CD1c-positive myeloid dendritic cell (primary cell): ENCODE measurements at regions not wholly inside any gene's neighbourhood (a gene's known extent, or its start where the extent isn't known, plus 50 kb on each side); places are given as distances from the start of the nearest gene placed in this dataset.

Experiments used
- DNase-seq: peaks from one replicate; pipeline ENCODE4 v3.0.0-alpha.2; 2016; ENCODE audit errors: extremely low spot score

DNA sequence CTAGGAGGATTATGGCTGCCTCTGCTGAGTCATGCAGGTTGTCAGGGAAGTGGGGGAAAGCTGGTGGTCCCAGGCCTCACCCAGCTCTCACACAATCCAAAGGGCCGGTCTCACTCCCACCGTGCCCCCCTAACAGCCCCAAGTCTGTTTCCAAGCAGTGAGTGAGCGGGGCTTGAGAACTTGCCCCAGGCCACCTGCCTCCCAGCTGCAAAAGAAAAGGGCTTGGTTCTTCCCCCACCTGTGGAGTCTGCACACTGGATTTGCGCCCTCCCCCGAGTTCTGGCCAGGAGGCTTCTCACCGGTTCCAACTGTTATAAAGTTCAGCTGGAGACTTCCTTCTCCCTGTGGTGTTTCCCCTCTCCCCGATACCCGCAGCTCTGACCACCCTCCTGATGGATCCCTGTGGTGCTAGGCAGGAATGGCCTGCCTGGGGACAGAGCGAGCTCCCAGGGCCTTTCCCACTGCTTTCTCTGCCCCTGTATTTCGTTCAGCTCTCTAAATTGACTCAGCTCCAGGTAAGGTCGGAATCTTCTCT is 222.3 kb downstream of the BARHL2 start:
- no peak for DNase-seq

DNA sequence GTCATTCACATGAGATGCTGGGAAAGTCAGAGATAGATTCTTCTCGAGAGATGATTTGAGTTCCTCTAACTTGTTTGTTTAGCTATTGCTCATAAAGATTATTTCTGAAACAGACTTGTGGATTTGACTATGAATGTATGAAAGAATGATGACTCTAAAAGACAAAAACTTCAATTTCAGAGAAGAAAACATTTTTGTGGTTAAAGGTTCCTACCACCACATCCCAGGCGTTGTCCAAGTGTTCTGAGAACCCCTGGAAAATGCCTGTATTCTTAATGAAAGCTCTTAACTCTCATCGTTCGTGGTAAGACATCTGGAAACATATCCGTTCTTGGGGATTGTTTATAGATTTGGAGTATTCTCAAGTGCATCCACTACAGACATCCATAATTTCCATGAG is 228.7 kb downstream of the BARHL2 start:
- DNase-seq = no peak

DNA sequence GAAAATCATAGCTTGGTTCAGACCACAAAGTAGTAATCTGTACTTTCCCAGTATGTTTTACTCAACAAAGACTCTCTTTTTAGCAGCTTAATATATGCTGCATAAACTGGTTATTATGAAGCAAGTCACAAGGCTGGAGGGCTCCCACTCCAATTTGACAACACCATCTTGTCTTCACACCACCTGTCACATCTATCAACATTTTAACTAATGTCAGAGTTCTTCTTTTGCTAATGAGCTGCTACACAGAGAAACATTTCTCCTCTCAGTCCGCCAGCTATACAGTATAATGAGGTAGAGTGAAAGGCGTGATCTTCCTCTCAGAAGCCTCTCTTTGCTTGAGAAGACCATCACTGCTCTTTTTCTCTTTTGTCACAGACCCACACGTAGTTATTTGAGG is 230.1 kb downstream of the BARHL2 start:
- no peak for DNase-seq

DNA sequence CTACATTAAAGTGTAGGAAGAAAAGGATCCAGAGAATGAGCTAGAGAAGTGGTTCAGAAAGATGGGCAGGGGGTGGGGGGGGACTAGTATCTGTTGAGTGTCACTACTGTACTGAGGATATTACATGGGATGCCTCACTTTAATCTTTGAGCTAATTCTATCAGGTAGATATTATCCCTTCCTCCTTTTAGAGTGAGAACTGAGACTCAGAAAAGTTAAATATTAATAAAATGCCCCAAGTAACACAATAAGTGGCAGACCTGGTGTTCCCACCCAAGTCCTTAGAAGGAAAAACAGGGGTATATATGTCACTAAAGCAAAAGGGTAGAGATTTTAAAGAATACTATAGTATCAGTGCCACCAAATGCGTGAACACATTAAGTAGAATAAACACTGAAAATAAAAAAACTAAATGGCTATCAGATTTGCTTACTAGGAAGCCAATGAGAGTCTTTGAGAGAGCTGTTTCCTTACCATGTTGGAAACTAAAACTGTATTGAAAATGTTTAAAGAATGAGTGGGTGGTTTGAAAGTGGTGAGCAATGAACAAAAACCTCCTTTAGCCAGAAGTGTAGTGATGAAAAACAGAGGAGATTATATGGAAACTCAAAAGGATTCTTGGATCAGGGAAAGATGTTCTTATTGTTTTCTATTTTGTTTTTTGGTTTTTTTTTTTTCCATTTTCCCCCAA is 230.8 kb downstream of the BARHL2 start:
- no peak for DNase-seq

GRCh38 chr1:90480271-90480835 is 236.7 kb downstream of the BARHL2 start:
- DNase-seq = no peak

DNA sequence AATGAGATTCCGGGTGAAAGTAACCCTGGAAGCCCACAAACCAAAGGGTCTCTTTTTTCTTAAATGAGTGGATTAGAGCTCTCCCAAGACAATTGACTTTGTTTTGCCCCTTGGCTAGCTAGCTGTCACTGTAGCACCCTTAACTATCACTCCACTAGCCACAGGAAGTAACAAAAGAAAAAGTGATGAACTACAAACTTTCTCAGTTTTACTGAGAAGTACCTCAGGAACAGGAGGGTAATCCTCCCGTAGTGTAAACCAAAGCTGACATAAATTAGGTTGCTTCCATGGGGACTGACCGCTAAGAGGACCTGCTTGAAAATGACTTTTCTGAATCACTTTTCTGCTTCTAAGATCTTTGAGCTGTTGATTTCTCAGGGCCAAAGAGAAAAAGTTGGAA is 240.1 kb downstream of the BARHL2 start:
- DNase-seq = no peak

- DNase-seq = no peak
Observed at GRCh38 chr1:90476411-90476810, 240.7 kb downstream of the BARHL2 start.

DNA sequence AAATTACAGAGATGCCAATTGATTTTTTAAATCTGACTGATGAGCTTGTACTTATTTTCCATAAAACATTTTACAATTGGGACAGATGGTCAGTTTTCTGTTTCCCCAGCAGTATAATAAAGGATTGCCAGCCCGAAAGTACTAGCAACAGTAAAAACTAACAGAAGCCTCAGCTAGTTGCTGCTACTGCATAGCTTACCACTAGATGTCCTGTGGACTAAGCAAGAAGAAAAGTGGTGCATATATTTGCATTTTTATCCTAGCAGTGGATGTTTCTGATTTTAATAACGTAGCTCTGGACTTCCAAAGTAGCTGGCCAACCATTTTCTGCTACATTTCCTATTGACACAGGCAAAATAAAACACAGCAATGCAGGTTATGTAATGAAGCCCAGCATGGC is 241.5 kb downstream of the BARHL2 start:
- no peak for DNase-seq

DNA sequence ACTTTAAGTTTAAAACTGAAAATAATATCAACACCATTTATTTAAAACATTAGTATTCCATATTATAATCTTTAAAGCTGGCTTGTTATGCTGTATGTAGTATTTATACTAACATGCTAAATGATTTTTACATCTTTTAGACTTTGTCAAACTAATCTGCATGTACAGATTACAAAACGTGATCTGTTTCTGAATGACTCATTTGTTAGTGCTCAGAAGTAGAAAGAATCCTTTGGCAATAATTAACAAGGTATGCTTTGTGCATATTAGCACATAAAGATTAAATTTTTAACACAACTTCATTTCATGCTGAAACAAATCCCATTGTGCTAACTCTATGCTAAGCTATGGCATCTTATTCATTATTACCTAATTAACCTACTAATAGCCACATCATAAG is 242.4 kb downstream of the BARHL2 start:
- no peak for DNase-seq

DNA sequence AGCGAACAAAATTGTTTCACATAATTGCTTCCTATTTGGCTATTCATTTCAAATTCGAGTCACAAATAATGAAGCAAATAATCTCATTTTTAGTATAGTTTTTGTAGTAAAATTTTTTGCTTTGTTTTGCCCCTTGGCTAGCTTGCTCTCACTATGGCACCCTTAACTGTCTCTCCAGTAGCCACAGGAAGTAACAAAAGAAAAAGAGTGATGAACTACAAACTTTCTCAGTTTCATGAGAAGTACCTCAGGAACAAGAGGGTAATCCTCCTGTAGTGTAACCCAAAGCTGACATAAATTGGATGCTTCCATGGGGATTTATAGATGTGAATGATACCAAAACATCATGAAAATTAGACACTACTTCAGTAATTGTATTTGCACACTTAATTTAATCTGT is 242.9 kb downstream of the BARHL2 start:
- no peak for DNase-seq

- no peak for DNase-seq
Observed at GRCh38 chr1:90472775-90473174, 244.3 kb downstream of the BARHL2 start.

DNA sequence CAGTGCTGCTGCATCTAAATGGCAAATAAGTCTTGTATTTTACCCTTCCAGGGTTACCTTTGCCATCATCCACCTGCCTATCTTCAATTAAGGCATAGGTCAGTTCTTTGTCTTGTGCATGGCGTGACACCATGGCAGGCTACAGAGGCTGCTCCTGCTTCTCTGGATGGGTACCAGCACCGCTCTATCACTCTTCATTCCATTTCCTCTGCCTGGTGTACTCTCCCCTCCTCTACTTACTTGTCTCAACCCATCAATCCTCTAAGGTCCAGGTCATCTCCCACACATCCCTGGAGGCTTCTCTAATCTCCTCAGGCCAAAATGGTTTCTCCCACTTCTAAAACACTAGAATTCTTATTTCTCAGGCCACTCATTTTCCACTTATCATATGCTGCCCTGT is 257.5 kb downstream of the BARHL2 start:
- no peak for DNase-seq

DNA sequence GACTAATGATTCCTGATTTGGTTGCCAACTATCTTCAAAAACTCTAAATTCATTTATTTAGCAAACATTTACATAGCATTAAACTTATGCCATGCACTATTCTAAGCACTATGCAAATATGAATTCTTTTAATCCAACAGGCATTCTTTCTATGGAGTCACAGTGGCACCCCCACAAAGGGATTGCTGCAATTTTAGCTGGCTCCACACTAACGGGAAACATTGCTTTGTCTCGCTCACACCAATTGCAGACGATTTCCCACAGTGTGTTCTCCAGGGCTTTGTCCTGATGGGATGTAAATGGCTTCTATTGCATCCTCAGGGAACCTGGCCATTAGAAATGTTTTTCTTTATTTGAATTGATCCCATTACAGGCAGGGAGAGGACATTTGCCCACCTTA is 259.1 kb downstream of the BARHL2 start:
- DNase-seq = no peak

DNA sequence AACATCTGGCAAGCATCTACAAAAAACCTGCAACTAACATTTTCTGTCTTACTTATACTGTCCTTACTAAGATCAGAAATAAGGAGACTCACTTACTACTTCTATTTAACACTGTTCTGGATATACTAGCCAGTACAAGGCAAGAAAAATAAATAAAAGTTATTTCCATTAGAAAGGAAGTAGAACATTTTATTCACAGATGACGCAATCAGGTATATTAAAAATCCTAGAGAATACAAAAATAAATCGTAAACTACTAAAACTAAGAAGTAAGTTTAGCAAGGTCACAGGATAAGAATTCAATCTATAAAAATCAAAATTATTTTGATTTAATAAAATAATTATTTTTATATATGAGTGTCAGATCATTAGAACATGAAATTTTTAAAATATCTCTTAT is 264.6 kb downstream of the BARHL2 start:
- DNase-seq = no peak

DNA sequence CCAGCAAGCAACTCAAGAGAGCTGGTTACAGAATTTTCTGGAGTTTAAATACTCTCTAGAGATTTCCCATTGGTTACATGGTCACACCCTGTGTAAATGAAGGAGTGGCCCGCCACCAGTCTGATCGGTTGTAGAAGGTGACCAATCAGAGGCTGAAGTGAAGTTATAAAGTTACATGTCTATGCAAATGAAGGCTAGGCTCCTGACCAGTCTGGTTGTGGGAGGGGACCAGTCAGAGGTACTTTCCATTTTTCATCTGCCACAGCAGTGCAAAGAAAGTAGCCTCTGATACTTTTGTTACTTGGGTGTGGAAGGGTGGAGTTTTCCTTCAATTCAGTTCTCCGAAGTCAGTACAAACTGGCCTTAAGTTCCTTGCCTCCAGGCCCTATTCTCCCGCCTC is 273.7 kb downstream of the BARHL2 start:
- DNase-seq = no peak

GRCh38 chr1:90435351-90435750 is 281.8 kb downstream of the BARHL2 start:
- no peak for DNase-seq

- DNase-seq = no peak
Observed at GRCh38 chr1:90434460-90434859, 282.6 kb downstream of the BARHL2 start.

DNA sequence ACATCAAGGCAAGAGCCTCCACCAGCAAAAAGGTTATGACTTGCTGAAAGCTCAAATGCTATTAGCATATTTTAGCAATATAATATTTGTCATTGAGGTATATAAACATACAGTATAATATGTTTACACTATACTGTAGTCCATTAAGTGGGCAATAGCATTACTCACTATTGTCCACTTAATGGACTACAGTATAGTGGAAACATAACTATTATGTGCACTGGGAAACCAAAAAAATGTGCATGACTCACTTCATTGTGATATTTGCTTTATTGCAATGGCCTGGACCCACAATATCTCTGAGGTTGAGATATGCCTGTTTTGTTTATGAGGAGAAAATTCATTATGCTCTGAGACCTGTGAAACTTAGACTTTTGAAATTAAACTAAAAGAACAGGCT is 300.0 kb downstream of the BARHL2 start:
- no peak for DNase-seq

DNA sequence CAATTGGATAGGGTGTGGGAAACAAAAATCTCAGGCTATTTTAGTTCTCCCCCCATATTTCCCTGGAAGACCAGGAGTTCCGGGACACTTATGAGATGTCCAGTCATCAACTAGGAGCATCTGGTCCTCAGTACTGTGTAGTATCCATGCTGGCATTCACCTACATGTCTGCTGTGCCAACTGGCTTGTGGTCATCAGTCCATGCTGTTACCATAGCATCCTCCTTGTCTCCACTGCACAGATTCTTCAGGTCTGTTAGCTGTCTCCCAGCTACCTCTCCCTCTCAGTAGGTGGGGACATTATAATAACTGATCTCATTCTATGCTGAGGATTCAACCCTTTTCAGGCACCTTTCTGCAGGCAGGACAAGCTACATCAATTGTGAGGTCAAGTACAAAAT is 302.9 kb downstream of the BARHL2 start:
- DNase-seq = no peak

DNA sequence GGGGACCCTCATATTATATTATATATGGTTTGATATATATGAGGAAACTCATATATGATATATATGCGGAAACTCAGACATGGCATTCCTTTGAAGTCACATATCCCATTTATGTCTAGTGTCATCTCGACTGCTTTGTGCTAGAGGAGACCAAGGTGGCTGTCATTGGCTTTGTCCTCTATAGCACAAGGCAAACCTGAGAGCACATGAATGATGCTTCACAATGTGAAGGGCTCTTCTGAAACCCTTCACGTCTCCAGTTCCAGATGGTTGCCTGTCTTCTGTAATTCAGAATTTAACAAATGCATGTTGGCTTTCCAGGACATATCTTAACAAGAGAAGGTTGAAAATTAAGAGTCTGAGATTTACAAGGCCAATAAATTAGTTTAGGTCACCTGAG is 303.6 kb downstream of the BARHL2 start:
- no peak for DNase-seq

DNA sequence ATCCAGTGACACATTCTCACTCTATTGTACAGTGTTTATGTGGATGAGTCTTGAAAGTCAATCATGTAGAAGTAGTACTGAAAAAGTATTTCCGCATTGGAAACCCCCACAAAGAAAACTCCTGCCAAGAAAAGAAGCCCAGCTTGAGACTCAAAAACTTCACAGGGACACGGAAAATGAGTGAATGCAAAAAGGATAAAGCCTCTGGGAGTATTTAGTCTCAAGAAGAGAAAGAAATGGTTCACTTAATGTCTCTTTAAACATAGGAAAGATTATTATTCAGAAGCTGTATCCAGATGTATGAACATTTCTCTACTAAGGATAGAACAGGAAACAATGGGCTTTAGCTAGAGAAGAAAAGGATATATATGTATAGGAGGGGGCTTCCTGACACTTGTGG is 304.5 kb downstream of the BARHL2 start:
- no peak for DNase-seq

GRCh38 chr1:90411185-90411584 is 305.9 kb downstream of the BARHL2 start:
- DNase-seq = no peak

DNA sequence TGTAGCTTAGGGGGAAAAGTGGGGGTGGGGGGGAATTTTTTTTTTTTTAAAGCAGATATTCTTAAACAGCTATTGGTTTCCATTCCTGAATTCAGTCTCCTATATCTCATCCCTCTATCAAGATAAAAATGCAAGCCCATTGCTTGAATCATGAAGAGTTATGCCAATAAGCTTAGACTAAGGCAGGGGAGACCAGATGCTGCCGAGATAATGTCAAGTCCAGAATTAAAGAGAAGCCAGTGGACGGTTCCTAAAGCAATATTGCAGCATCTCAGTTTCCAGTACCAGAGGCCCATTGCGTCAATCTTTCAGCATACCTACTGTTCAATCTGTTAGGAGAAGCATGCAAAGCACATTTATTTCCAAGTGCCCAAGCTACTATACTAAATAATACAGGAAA is 309.4 kb downstream of the BARHL2 start:
- no peak for DNase-seq

GRCh38 chr1:90405726-90406125 is 311.4 kb downstream of the BARHL2 start:
- DNase-seq = no peak
